H1 (cell line): ENCODE measurements at regions not wholly inside any gene's neighbourhood (a gene's known extent, or its start where the extent isn't known, plus 50 kb on each side); places are given as distances from the start of the nearest gene placed in this dataset.

Source experiments
- CTCF ChIA-PET: fragments of 300-600 bp; sonication (Branson Sonifier 250); formaldehyde crosslinking; loops from one replicate; lab custom pipeline; 2021; ENCODE audit not compliant: partially characterized antibody; lab: Charles Lee
- POLR2A ChIA-PET: fragments of 300-600 bp; sonication (Branson Sonifier 250); formaldehyde crosslinking; loops from one replicate; lab custom pipeline; 2021; ENCODE audit warnings: inconsistent platforms; ENCODE audit not compliant: partially characterized antibody; lab: Charles Lee
- DNase-seq, 2 experiments: peaks; one replicate each; pipeline versions ENCODE4 v3.0.0 to v3.0.0-alpha.2; 2010 to 2022; ENCODE audit warnings: low spot score in 2 of 2, low read depth in 1 of 2, mixed read lengths in 1 of 2
- FAIRE-seq: peaks from 2 replicates; lab custom pipeline; 2011; peaks lifted over from hg19 to GRCh38; lab: Jason Lieb, UNC
- H2AFZ ChIP-seq: 2 replicates; pipeline ENCODE4 v1.8.1; 2012; ENCODE audit warnings: low read length, inconsistent platforms
- H2AK5ac ChIP-seq: 2 replicates; pipeline ENCODE4 v1.6.1; 2013; ENCODE audit warnings: low read depth, low read length
- H2BK120ac ChIP-seq: replicated peaks from 2 replicates; pipeline ENCODE3; 2013; ENCODE audit warnings: low read depth, low read length, inconsistent platforms
- H2BK12ac ChIP-seq: 2 replicates; pipeline ENCODE4 v1.6.1; 2013; ENCODE audit warnings: low read depth, low read length
- H2BK15ac ChIP-seq: 2 replicates; pipeline ENCODE4 v1.6.1; 2013; ENCODE audit warnings: low read length
- H2BK20ac ChIP-seq: 2 replicates; pipeline ENCODE4 v1.6.1; 2013; ENCODE audit warnings: low read length
- H2BK5ac ChIP-seq: 2 replicates; pipeline ENCODE4 v1.6.1; 2013; ENCODE audit warnings: low read depth, low read length
- H3K14ac ChIP-seq: 2 replicates; pipeline ENCODE4 v1.6.1; 2013; ENCODE audit warnings: inconsistent platforms; ENCODE audit not compliant: insufficient read length
- H3K18ac ChIP-seq: 2 replicates; pipeline ENCODE4 v1.6.1; 2013; ENCODE audit warnings: low read length; ENCODE audit errors: extremely low read depth
- H3K23ac ChIP-seq: 2 replicates; pipeline ENCODE4 v1.6.1; 2013; ENCODE audit warnings: inconsistent platforms; ENCODE audit not compliant: insufficient read length
- H3K23me2 ChIP-seq: 2 replicates; pipeline ENCODE4 v1.6.1; 2013; ENCODE audit warnings: low read depth, low read length
- H3K27ac ChIP-seq: 2 replicates; pipeline ENCODE4 v1.6.1; 2011; ENCODE audit warnings: low read depth, low read length, inconsistent platforms
- H3K27me3 ChIP-seq, 4 experiments: replicated peaks in 1 of 4; 1 replicate in 1 of 4; 2 replicates in 3 of 4; pipeline versions ENCODE4 v1.6.1 to v1.8.1; 2011 to 2013; ENCODE audit warnings: low read length in 3 of 4, mild to moderate bottlenecking in 3 of 4, inconsistent platforms in 2 of 4, mixed read lengths in 2 of 4, moderate library complexity in 1 of 4; ENCODE audit not compliant: control insufficient read depth in 3 of 4, insufficient read depth in 3 of 4; ENCODE audit errors: extremely low read depth in 1 of 4
- H3K36me3 ChIP-seq, 4 experiments: 2 replicates each; pipeline versions ENCODE4 v1.6.1 to v1.8.1; 2011 to 2013; ENCODE audit warnings: mild to moderate bottlenecking in 4 of 4, low read length in 3 of 4, moderate library complexity in 2 of 4, control low read depth in 1 of 4, inconsistent platforms in 1 of 4; ENCODE audit not compliant: insufficient read depth in 4 of 4, control insufficient read depth in 2 of 4
- H3K4ac ChIP-seq: replicated peaks from 2 replicates; pipeline ENCODE3; 2013; ENCODE audit warnings: low read length, low read depth, mixed read lengths, inconsistent platforms; ENCODE audit not compliant: insufficient read length
- H3K4me1 ChIP-seq, 4 experiments: replicated peaks in 1 of 4; 1 replicate in 1 of 4; 2 replicates in 3 of 4; pipeline versions ENCODE4 v1.6.1 to v1.8.1; 2011 to 2013; ENCODE audit warnings: low read length in 3 of 4, inconsistent platforms in 2 of 4, mixed read lengths in 1 of 4; ENCODE audit not compliant: insufficient read depth in 4 of 4, control insufficient read depth in 3 of 4
- H3K4me2 ChIP-seq, 2 experiments: 2 replicates each; pipeline versions ENCODE4 v1.6.1 to v1.8.1; 2011 to 2013; ENCODE audit warnings: low read depth in 2 of 2, low read length in 2 of 2, control low read depth in 1 of 2, inconsistent platforms in 1 of 2, mild to moderate bottlenecking in 1 of 2; ENCODE audit not compliant: insufficient read depth in 1 of 2
- H3K4me3 ChIP-seq, 4 experiments: fragments of 200-600, 300-600 bp in 1 of 4; sonication (generic), shearing (Covaris generic), sonication (Bioruptor Twin) in 1 of 4; 2 replicates each; pipeline versions ENCODE4 v1.5.1 to v1.8.1; 2011 to 2016; ENCODE audit warnings: low read length in 4 of 4, low read depth in 3 of 4, control low read depth in 2 of 4, inconsistent platforms in 2 of 4, mild to moderate bottlenecking in 2 of 4, mixed read lengths in 1 of 4, moderate library complexity in 1 of 4; ENCODE audit not compliant: insufficient read depth in 2 of 4; ENCODE audit errors: extremely low read depth in 1 of 4
- H3K56ac ChIP-seq: replicated peaks from 2 replicates; pipeline ENCODE3; 2013; ENCODE audit warnings: low read depth, mild to moderate bottlenecking, mixed read lengths, low read length, inconsistent platforms; ENCODE audit not compliant: insufficient read length
- H3K79me1 ChIP-seq: 2 replicates; pipeline ENCODE4 v1.6.1; 2013; ENCODE audit warnings: low read depth, low read length, control low read depth
- H3K79me2 ChIP-seq, 2 experiments: 2 replicates each; pipeline versions ENCODE4 v1.6.1 to v1.8.1; 2012 to 2013; ENCODE audit warnings: low read length in 2 of 2, mild to moderate bottlenecking in 2 of 2, inconsistent platforms in 1 of 2; ENCODE audit not compliant: insufficient read depth in 2 of 2, control insufficient read depth in 1 of 2
- H3K9ac ChIP-seq, 4 experiments: replicated peaks in 1 of 4; 1 replicate in 1 of 4; 2 replicates in 3 of 4; pipeline versions ENCODE4 v1.6.1 to v1.8.1; 2011 to 2013; ENCODE audit warnings: low read depth in 3 of 4, low read length in 3 of 4, control low read depth in 2 of 4, mild to moderate bottlenecking in 2 of 4, moderate library complexity in 2 of 4, inconsistent platforms in 1 of 4; ENCODE audit errors: extremely low read depth in 1 of 4
- H3K9me3 ChIP-seq, 2 experiments: 2 replicates each; pipeline versions ENCODE4 v1.6.1 to v1.8.1; 2012 to 2013; ENCODE audit warnings: mild to moderate bottlenecking in 2 of 2, moderate library complexity in 2 of 2, control low read depth in 1 of 2, inconsistent platforms in 1 of 2, low read depth in 1 of 2, low read length in 1 of 2, mixed read lengths in 1 of 2; ENCODE audit not compliant: insufficient read depth in 2 of 2
- H4K20me1 ChIP-seq, 2 experiments: replicated peaks in 1 of 2; 2 replicates each; pipeline versions ENCODE3 to v1.8.1; 2011 to 2013; ENCODE audit warnings: inconsistent platforms in 2 of 2, low read length in 2 of 2, mild to moderate bottlenecking in 1 of 2; ENCODE audit not compliant: insufficient read depth in 2 of 2, control insufficient read depth in 1 of 2
- H4K5ac ChIP-seq: 2 replicates; pipeline ENCODE4 v1.6.1; 2013; ENCODE audit warnings: low read length, low read depth, mixed read lengths, inconsistent platforms; ENCODE audit not compliant: insufficient read length
- H4K8ac ChIP-seq: 2 replicates; pipeline ENCODE4 v1.8.0; 2013; ENCODE audit warnings: mild to moderate bottlenecking, moderate library complexity, low read length, inconsistent platforms; ENCODE audit not compliant: insufficient read depth; ENCODE audit errors: extremely low read depth
- H4K91ac ChIP-seq: replicated peaks from 2 replicates; pipeline ENCODE3; 2013; ENCODE audit warnings: low read length, mixed read lengths, inconsistent platforms; ENCODE audit not compliant: insufficient read length
- ATF3 ChIP-seq: IDR thresholded peaks from 2 replicates; pipeline ENCODE4 v1.6.1; 2011; ENCODE audit warnings: low read depth, mild to moderate bottlenecking, low read length; ENCODE audit not compliant: insufficient read depth
- CBX8 ChIP-seq: fragments of 300-800, 300-1000 bp; sonication (generic); IDR thresholded peaks from 2 replicates; pipeline ENCODE4 v1.7.1; 2016; ENCODE audit warnings: low read depth, low read length, borderline replicate concordance
- CREB1 ChIP-seq: IDR thresholded peaks from 2 replicates; pipeline ENCODE4 v1.6.1; 2012; ENCODE audit warnings: inconsistent platforms
- EGR1 ChIP-seq: IDR thresholded peaks from 2 replicates; pipeline ENCODE4 v1.6.1; 2011; ENCODE audit warnings: low read depth, low read length, borderline replicate concordance
- EP300 ChIP-seq, 2 experiments: IDR thresholded peaks; 1 replicate in 1 of 2; 2 replicates in 1 of 2; pipeline ENCODE4 v1.6.1; 2011 to 2012; ENCODE audit warnings: low read depth in 2 of 2, low read length in 2 of 2, mild to moderate bottlenecking in 2 of 2, borderline replicate concordance in 1 of 2, inconsistent platforms in 1 of 2, moderate library complexity in 1 of 2
- GTF2F1 ChIP-seq: IDR thresholded peaks from 2 replicates; pipeline ENCODE4 v1.6.1; 2012; ENCODE audit warnings: low read depth, low read length, improper control_type of control experiment, borderline replicate concordance
- NANOG ChIP-seq: IDR thresholded peaks from 2 replicates; pipeline ENCODE4 v1.6.1; 2011; ENCODE audit warnings: low read length, low read depth, mild to moderate bottlenecking, inconsistent platforms; ENCODE audit not compliant: insufficient read depth, poor library complexity, severe bottlenecking
- RFX5 ChIP-seq: IDR thresholded peaks from 2 replicates; pipeline ENCODE4 v1.6.1; 2011; ENCODE audit warnings: low read depth, low read length, improper control_type of control experiment, borderline replicate concordance
- RNF2 ChIP-seq: fragments of 200-900, 300-1000 bp; sonication (generic); IDR thresholded peaks from 2 replicates; pipeline ENCODE4 v1.7.1; 2016; ENCODE audit warnings: borderline replicate concordance, low read depth, mild to moderate bottlenecking, antibody characterized with exemption, low read length; ENCODE audit not compliant: poor library complexity, severe bottlenecking; ENCODE audit errors: missing control alignments
- SIX5 ChIP-seq: IDR thresholded peaks from 2 replicates; pipeline ENCODE4 v1.6.1; 2011; ENCODE audit warnings: mild to moderate bottlenecking, low read depth, low read length
- SRF ChIP-seq: IDR thresholded peaks from 2 replicates; pipeline ENCODE4 v1.6.1; 2011; ENCODE audit warnings: mild to moderate bottlenecking, low read depth, low read length, moderate library complexity
- WGBS, 2 experiments: shearing (Covaris generic) in 1 of 2; methylation state at CpG; one replicate each; pipeline versions ENCODE4 v1.1.6 to v1.1.7; 2013 to 2015; ENCODE audit warnings: low lambda C conversion rate in 2 of 2, mixed read lengths in 2 of 2, inconsistent platforms in 1 of 2, low coverage in 1 of 2, missing lambda C conversion rate in 1 of 2; ENCODE audit not compliant: insufficient replicate concordance in 2 of 2, insufficient coverage in 1 of 2, insufficient read length in 1 of 2; ENCODE audit errors: extremely low coverage in 1 of 2, missing lambda C conversion rate in 1 of 2; 5-methylcytosine and 5-hydroxymethylcytosine counted together
- TF ChIP-seq, protein P1 (sequence below): IDR thresholded peaks from 2 replicates; pipeline ENCODE4 v1.6.1; 2011; ENCODE audit warnings: low read length, improper control_type of control experiment

DNA sequence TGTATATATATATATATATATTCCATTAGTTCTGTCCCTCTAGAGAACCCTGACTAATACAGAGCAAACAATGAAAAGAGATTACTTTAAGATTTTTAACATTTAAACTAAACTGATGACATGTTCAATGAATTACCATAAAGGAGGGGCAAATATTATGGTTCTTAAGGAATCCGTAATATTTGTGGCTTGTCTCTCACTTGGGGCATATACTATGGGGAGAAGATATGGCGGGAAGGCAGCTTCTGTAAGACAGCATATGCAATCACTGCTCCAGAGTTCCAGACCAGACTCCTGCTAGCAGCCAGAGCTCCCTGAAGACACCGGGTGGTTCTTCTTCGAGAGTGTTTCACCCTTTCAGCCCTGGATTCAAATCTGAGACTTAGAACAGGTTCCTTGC lies 321.1 kb upstream of the NT5E start:
- no peaks in the 10 kb centered on the region for H4K20me1 ChIP-seq
- H3K9ac ChIP-seq: no peak overlapping the region
- H3K79me1 ChIP-seq: no peaks in the 10 kb centered on the region
- no peak overlapping the region for H2BK5ac ChIP-seq
- H2BK12ac ChIP-seq: no peak overlapping the region
- FAIRE-seq (no peak), DNase-seq (no peak)
- POLR2A ChIA-PET: no interaction called here
- H2BK15ac ChIP-seq: no peak overlapping the region
- H3K27me3 ChIP-seq: peaks cover 0 to 1% (median 0%) of the 10 kb centered on the region in 4 experiments; a peak in 1 of 7 replicates
- WGBS, 2 experiments: 89% methylated on average over 4 of the region's 4 CpGs; no CpG with 5 or more reads in 1 of the 2 experiments
- CTCF ChIA-PET: interaction anchor here (1.3 to 6.2 kb wide), 6 partner anchors 10 to 349 kb away, joined by 4 to 43 read pairs (median 10); no protein-coding TSS in a partner anchor
- H3K4me2 ChIP-seq: no peak overlapping the region
- no peaks in the 10 kb centered on the region for H3K9me3 ChIP-seq
- no peak overlapping the region for H2AK5ac ChIP-seq
- H3K18ac ChIP-seq: no peak overlapping the region
- H2BK120ac ChIP-seq: no peak overlapping the region
- H4K8ac ChIP-seq: no peak overlapping the region
- no peak overlapping the region for H3K27ac ChIP-seq
- H3K36me3 ChIP-seq: no peaks in the 10 kb centered on the region
- H4K5ac ChIP-seq: no peak overlapping the region
- H3K23me2 ChIP-seq: no peaks in the 10 kb centered on the region
- H2BK20ac ChIP-seq: no peak overlapping the region
- H3K79me2 ChIP-seq: no peaks in the 10 kb centered on the region
- H3K4me3 ChIP-seq: no peak overlapping the region
- no peak overlapping the region for H3K4ac ChIP-seq
- H3K23ac ChIP-seq: no peak overlapping the region
- no peak overlapping the region for H3K14ac ChIP-seq
- H3K56ac ChIP-seq: no peak overlapping the region
- no peak overlapping the region for H4K91ac ChIP-seq
- no peak overlapping the region for H2AFZ ChIP-seq
- H3K4me1 ChIP-seq: peaks cover 0 to 4% (median 2%) of the 10 kb centered on the region in 4 experiments; a peak in 3 of 7 replicates
- TF ChIP-seq SIX5 (no peak), CREB1 (no peak), CBX8 (no peak), SRF (no peak), EGR1 (no peak), RNF2 (no peak), GTF2F1 (no peak), NANOG (no peak), RFX5 (no peak), ATF3 (no peak), EP300 (IDR thresholded peaks at IDR 0.05; ENCODE audit: borderline replicate concordance in 1 of 2, low read depth in 2 of 2, low read length in 2 of 2) (no peak)
- TF ChIP-seq, protein P1, sequence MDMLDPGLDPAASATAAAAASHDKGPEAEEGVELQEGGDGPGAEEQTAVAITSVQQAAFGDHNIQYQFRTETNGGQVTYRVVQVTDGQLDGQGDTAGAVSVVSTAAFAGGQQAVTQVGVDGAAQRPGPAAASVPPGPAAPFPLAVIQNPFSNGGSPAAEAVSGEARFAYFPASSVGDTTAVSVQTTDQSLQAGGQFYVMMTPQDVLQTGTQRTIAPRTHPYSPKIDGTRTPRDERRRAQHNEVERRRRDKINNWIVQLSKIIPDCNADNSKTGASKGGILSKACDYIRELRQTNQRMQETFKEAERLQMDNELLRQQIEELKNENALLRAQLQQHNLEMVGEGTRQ: no peak
